A204.1 (cell line): ENCODE measurements at regions not wholly inside any gene's neighbourhood (a gene's known extent, or its start where the extent isn't known, plus 50 kb on each side); places are given as distances from the start of the nearest gene placed in this dataset.

Source experiments
- FAIRE-seq: peaks from 2 replicates; lab custom pipeline; 2012; peaks lifted over from hg19 to GRCh38; lab: Jason Lieb, UNC

GRCh38 chr13:80284290-80284689 is 56.6 kb downstream of the SPRY2 start:
- no peak for FAIRE-seq

- FAIRE-seq, result no peak
Observed at GRCh38 chr13:80278706-80279105, 62.2 kb downstream of the SPRY2 start.

DNA sequence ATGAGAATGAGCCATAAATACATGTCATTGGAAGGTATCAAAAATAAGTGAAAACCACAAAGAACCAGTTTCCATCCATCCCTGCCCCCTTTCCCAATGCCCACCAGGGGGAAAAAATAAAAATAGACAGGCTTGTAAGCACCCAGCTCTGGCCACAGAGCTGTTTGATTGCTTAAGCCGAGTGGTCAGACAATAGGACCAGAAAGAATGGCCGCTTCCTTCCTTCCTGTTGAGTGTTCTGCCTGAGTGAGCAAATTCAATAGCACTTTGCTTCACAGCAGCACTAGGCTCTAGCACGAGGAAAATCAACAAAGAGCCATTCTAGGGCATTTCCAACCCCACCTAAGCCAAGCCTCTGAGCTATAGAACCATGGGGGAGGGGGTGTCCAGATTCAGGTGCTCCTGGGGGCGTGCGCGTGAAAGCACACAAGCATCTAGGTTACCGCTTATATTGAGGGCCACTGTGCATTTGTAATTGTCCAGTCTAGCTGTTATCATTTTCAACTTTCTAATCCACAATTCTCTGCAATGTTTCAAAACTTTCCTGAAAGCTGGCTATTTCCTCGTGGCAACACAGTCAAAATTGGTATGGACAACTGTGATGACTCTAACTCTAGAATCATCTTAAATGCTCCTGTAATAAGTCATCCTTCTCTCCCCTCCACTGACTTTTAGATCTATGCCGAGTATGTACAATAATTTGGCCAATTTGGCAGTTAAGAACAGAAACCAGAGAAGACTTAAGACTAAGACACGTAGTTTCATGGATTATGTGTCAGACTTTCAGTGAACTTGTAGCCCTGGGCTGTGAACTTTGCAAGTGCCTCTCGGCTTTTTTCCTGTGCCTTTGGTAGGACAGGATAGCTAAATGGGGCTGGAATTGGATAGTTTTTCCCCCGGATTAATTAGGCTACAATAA is 64.3 kb downstream of the SPRY2 start:
- no peak for FAIRE-seq

- FAIRE-seq, result no peak
Observed at GRCh38 chr13:80274643-80275042, 66.3 kb downstream of the SPRY2 start.

DNA sequence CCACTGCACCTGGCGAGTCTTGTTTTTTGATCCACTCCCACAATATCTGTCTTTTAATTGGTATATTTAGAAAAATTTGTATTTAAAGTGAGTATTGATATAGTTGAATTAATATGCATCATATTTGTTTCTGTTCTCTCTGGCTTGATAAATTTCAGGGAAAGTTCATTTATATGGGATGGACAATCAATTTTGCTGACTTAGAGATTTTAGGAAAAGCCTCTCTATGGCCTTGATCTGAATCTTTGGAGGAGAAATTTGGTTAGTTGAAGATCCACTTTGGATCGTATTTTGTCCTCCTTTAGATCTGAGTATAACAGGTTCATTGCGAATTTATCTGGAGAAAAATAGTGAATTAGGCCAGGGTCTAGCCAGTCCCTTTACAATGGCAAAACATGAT is 67.2 kb downstream of the SPRY2 start:
- FAIRE-seq, result no peak

DNA sequence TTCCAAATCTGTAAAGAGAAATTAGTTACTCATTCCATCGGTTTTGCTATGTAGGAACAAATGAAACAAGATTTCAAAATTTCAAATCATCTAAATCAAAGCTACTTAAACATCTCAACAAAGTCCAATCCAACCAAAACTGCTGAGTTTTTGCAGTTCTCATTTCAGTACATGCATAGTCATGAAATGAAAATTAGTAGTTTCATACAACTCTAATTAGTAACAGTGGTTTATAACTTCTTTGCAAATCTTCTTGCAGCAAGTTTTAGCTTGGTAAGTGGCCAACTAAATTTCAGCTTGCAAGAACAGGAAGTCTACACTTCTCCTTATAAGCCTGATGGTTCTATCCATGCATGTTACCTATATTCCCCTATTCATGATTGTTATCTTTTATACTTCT is 75.6 kb downstream of the SPRY2 start:
- no peak for FAIRE-seq

GRCh38 chr13:80263745-80264513 is 77.0 kb downstream of the SPRY2 start:
- FAIRE-seq, result no peak

GRCh38 chr13:80262051-80262695 is 78.8 kb downstream of the SPRY2 start:
- FAIRE-seq, result no peak

DNA sequence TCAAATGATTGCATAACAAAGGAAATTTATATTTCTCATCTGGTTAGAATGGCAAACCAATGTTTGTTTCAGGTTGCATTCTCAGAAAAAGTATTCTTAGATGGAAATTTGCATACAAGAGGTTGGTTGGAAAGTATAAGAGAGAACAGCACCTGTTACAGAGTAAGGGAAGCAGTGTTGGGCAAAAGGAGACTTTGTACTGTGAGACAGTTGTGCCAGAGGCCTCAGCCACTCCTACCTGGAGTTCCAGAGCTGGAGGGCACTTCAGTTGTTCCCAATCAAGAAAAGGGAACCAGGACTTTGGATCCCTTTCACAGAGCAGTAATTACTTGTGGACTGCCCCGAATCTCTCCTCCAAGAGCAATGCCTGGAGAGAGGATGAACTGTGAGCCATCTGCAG is 81.8 kb downstream of the SPRY2 start:
- no peak for FAIRE-seq

DNA sequence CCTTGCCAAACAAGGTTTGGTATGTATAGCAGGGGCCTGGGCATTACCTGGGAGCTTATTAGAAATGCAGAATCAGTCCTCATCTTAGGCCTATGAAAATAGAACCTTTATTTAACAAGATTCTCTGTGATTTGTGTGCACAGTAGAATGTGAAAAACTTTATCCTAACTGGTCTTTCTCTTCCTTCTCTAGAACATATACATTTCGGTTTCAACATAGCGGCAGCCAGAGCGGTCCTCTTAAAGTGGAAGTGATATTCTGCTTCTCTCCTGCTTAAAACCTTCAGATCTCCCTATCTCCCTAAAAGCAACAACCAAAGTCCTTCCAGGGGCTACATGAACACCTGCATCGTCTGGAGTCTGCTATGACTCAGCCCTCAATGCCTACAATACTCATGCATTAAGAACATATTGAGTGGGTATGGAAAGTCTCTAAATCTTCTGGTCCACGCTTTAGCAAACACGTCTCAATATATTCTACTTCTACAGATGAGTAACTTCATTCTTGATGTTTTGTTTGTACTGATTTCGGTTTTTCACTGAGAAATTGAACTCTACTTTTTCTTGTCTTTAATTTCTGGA is 84.5 kb downstream of the SPRY2 start:
- FAIRE-seq, result no peak

- no peak for FAIRE-seq
Observed at GRCh38 chr13:80255946-80256345, 85.0 kb downstream of the SPRY2 start.

DNA sequence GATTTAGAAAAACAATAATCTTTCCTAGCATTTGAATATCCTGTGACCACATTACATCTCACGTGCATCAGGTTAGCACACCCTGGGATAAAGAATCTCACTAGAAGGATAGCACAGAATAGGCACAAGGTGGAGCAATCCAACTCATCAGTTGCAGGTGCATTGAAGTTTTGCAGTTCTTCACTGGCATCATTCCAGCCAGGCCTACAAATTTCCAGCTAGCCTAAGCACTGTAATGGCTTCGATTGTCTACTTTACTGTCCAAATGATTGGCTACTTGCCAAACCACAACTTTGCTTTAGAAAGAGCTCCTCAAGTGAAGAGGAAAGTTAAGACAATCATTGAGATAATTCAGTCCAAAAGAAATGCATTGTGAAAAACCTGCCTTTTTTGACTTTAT is 89.5 kb downstream of the SPRY2 start:
- no peak for FAIRE-seq

DNA sequence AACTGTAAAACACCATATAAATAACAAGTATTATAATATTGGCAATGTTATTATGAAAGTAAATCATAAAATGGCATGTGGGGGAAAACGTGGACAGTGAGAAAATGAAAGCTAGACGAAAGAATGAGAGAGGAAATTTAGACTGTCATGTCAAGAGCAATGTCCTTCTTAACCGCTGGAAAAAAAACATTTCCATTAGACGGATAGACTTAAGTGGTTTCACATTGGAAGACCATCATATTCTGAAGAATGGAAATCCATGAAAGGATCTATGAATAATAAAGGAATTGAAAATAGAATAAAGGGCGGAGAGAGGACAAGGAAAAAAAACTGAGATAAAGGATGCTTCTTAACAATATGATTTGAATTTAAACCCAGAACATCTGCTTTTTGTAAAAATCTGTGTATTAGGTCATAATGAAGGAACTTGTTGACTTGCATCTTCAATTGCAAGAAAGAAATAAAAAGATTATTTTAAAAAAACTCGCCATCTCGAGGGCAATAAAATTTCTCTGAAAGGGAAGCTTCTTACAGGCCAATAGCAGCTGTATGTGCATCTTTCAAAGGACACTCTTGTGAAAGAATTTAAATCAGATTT is 90.6 kb downstream of the SPRY2 start:
- FAIRE-seq, result no peak

- FAIRE-seq, result no peak
Observed at GRCh38 chr13:80249516-80250212, 91.3 kb downstream of the SPRY2 start.

GRCh38 chr13:80245162-80245733 is 95.7 kb downstream of the SPRY2 start:
- FAIRE-seq, result no peak

DNA sequence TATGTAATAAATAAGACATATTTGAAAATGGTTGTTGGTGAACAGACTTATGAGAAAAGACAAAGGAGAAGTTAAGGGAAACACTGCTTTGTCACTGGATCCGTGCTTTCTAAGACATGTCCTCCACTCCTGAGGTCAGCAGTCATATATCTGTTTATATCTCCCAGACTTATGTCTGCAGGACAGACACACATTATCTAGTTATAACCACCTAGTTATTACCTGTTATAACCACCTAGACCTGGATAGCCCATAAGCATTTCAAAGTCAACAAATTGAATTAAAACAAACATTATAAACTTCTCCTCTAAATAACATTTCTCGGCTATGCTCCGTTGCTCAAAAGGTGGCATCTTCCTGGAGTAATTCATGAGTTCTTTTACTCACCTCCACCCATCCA is 96.4 kb downstream of the SPRY2 start:
- FAIRE-seq, result no peak

DNA sequence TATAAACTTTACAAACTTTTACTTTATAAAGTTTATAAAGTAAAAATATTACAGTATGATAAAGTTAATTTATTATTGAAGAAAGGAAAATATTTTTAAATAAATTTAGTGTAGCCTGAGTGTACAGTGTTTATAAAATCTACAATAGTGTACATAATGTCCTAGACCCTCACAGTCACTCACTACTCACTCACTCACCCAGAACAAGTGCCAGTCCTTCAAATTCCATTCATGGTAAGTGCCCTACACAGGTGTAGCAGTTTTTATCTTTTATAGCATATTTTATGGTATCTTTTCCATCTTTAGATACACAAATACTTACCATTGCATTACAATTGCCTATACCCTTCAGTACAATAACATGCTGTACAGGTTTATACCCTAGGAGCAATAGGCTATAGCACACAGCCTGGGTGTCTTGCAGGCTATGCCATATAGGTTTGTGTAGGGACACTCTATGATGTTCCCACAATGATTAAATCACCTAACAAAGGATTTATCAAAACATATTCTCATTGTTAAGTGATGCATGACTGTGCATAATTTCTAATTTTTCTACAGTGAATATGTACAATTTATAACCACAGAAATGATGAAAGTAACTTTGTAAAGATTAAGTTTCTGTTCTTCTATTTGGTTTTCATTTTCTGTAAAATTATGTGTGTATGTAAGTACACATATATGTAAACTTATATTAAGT is 98.0 kb downstream of the SPRY2 start:
- peak; percentile 65 for FAIRE-seq

GRCh38 chr13:80239571-80240255 is 101.2 kb downstream of the SPRY2 start:
- FAIRE-seq, result no peak

DNA sequence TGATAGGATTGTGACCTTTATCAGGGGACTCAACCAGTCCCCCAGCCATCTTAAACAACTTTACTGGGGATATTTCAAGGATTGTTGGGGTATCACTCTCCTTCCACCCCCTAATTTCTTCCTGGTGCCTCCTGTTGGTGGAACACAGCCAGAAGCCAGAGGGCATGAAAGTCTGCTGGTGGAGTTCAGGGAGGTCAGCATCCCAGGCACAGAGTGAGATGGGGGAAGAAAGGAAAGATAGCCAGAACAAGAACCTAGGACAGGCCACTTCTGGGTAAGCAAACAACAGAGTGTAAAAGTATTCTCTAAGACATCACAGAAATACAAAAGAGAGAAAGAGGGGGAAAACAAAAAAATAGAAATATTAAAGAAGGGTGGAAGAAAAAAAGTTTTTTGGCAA is 101.8 kb downstream of the SPRY2 start:
- no peak for FAIRE-seq

GRCh38 chr13:80237646-80238045 is 103.3 kb downstream of the SPRY2 start:
- FAIRE-seq, result no peak
